T-helper 2 cell treated with Interferon-gamma antibody and Interleukin-4, amounts not matched to agents 5 μg/mL and 100 μg/mL, for 36 hours (primary cell): ENCODE measurements at regions not wholly inside any gene's neighbourhood (a gene's known extent, or its start where the extent isn't known, plus 50 kb on each side); places are given as distances from the start of the nearest gene placed in this dataset.
"Not testable (repeated sequence)": the region's sequence is repeated elsewhere in the genome, so short reads cannot be mapped to it uniquely, and the experiment has no call there.

Source experiments
- DNase-seq: peaks from one replicate; pipeline ENCODE4 v3.0.0; 2021; ENCODE audit warnings: low spot score
- H3K27ac Mint-ChIP-seq: one replicate; pipeline ENCODE4 v1.8.0; 2021; ENCODE audit warnings: mild to moderate bottlenecking, mixed read lengths
- H3K27me3 Mint-ChIP-seq: one replicate; pipeline ENCODE4 v1.8.0; 2021; ENCODE audit warnings: low read depth, mixed read lengths
- H3K36me3 Mint-ChIP-seq: one replicate; pipeline ENCODE4 v1.8.0; 2021; ENCODE audit warnings: low read depth, mixed read lengths
- H3K4me1 Mint-ChIP-seq: one replicate; pipeline ENCODE4 v1.8.0; 2021; ENCODE audit warnings: low read depth, mixed read lengths
- H3K4me3 Mint-ChIP-seq: one replicate; pipeline ENCODE4 v1.8.0; 2022; ENCODE audit warnings: mild to moderate bottlenecking, moderate library complexity, mixed read lengths
- H3K9me3 Mint-ChIP-seq: one replicate; pipeline ENCODE4 v1.8.0; 2021; ENCODE audit warnings: mixed read lengths

DNA sequence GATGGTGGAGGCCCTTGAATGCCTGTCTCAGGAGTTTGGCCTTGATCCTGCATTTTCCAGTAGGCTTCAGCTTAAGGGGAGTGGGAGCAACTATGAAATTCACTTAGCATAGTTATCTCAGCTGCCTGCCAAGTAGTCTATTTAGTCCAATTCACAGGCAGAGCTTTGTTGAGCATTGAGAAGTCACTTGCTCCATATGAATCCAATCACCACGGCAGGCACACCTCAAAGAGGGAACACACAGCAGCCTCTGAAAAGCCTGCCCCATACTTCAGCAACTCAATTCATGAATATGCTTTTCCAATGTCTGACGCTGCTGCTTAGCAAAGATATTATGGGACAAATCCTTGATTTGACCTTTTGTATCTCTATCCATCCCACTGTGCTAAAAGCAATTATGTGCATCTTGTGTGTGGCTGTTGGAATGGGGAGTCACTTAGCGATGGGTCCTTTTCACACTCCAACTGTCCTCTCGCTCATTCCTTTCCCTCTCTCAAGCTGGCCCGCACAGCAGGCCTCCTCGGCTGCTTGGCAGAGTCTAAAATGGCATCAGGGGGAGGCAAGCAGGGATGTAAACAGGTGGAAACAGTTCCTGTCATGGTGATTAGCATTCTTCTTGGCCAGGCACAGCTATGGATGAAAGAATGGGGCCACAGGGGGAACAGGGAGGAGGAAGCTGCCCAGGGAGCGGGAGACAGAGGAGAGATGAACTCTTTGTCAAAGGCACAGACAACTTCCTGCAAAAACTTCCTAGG, 56.0 kb upstream of the LRPPRC start:
- Mint-ChIP-seq H3K36me3 (no peaks in the 10 kb centered on the region), H3K27me3 (no peaks in the 10 kb centered on the region), H3K27ac (no peak overlapping the region), H3K4me1 (no peaks in the 10 kb centered on the region), H3K4me3 (no peak overlapping the region), H3K9me3 (no peaks in the 10 kb centered on the region)
- DNase-seq: no peak

DNA sequence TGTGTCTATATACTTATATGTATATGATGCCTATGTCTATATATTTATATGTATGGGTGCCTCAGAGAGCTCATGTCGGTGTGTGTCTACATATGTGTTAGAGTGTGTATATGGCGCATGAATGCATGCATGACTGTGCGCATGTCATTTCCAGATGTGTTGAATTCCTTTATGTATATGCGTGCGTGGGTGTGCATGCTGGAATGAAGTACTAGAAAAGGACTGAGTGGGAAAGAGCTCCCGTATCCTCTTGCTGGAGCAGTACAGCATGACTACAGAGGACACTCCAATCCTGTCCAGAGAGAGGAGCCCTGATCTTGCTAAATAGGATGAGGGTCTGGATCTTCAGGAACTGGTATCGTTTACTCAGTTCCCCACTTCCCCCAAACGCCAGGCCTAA, 56.8 kb upstream of the LRPPRC start:
- Mint-ChIP-seq H3K4me3 (no peak overlapping the region), H3K27ac (no peak overlapping the region), H3K36me3 (no peaks in the 10 kb centered on the region), H3K9me3 (no peaks in the 10 kb centered on the region), H3K4me1 (no peaks in the 10 kb centered on the region), H3K27me3 (no peaks in the 10 kb centered on the region)
- DNase-seq: no peak

DNA sequence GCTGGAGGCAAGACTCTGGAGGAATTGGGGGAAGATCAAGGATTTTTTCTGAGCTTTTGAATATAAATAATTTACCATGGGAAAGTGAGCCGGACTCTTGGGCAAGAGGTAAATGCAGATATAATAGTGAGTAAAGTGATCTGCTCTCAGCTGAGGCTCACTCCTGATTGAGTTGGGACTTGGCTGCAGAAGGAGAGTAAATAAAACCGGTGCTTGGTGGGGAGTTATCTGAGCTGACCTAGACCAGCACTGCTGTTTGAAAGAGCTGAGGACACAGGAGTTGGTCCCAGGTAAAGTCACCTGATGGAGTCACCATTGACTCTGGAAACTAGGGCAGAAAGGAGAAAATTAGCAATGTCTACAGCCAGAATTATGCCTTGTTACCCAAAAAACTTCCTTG, 57.3 kb upstream of the LRPPRC start:
- Mint-ChIP-seq H3K36me3 (no peaks in the 10 kb centered on the region), H3K9me3 (no peaks in the 10 kb centered on the region), H3K4me3 (no peak overlapping the region), H3K27me3 (no peaks in the 10 kb centered on the region), H3K4me1 (no peaks in the 10 kb centered on the region), H3K27ac (no peak overlapping the region)
- no peak for DNase-seq

DNA sequence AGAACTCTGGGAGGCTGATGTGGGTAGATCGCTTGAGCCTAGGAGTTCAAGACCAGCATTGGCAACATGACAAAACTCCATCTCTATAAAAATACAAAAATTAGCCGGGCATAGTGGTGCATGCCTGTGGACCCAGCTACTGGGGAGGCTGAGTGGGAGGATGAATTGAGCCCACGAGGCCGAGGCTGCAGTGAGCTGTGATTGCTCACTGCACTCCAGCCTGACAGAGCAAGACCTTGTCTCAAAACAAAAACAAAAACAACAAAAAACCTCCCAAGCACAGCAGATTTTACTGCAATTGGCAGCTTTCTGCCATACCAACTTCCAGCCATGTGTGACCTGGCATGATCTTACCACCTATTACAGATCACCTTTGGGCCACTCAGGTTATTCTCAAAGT, 57.7 kb upstream of the LRPPRC start:
- Mint-ChIP-seq H3K4me3 (no peak overlapping the region), H3K27me3 (no peaks in the 10 kb centered on the region), H3K4me1 (no peaks in the 10 kb centered on the region), H3K36me3 (no peaks in the 10 kb centered on the region), H3K27ac (no peak overlapping the region), H3K9me3 (no peaks in the 10 kb centered on the region)
- DNase-seq: no peak

DNA sequence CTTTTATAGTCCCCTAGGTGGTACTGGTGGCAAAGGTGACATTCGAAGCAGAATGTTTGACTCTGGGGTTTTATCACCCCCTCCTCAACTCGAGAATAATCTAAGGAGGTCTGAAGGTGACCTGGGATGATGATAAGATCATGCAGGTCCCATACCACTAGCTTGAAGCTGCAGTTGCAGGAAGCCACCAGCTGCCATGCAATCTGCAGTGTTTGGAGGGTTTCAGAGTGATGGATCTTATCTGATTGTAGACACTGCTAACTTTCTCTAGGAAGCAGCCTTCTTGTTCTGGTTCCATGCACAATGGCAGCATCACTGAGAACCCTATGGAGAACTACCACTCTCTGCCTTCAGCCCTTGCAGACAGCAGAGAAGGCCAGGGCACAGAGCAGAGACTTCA, 59.4 kb upstream of the LRPPRC start:
- no peak for DNase-seq
- H3K27me3 Mint-ChIP-seq: no peaks in the 10 kb centered on the region
- H3K4me1 Mint-ChIP-seq: no peaks in the 10 kb centered on the region
- no peaks in the 10 kb centered on the region for H3K36me3 Mint-ChIP-seq
- no peaks in the 10 kb centered on the region for H3K9me3 Mint-ChIP-seq
- no peak overlapping the region for H3K27ac Mint-ChIP-seq
- H3K4me3 Mint-ChIP-seq: no peak overlapping the region

DNA sequence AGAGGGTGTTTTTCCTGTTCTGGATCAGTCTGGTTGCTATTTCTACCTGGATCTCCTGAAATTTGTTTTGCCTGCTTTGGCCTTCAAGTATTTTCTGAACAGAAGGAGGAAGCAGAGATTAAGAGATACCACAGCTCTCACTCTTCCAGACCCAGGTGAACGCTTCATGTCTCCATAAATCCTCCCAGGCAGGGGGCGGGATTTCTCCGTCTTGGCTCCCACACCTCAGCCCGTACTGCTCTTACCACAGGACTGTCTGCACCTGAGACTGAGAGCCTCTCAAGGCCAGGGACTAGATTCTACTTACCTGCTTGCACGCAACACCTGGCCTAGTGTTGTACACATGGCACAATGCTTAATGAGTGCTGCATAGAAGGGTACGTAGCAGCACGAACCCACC, 59.9 kb upstream of the LRPPRC start:
- Mint-ChIP-seq H3K9me3 (no peaks in the 10 kb centered on the region), H3K27me3 (no peaks in the 10 kb centered on the region), H3K36me3 (no peaks in the 10 kb centered on the region), H3K4me3 (no peak overlapping the region), H3K4me1 (no peaks in the 10 kb centered on the region), H3K27ac (no peak overlapping the region)
- no peak for DNase-seq

DNA sequence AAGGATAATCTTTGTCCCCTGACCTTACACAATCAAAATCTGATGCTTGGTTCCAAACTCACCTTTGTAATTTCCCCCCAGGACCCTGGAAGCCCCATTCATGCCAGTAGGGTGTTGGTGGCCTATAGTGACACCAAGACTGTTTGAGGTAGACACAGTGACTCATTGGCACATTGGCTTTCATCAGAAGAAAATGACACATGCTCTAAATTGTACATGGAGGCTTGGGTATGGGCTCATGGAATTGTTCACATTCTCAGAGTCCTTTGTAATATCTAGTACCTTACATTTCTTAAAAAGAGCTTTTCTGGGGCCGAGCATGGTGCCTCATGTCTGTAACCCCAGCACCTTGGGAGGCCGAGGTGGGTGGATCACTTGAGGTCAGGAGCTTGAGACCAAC, 61.2 kb upstream of the LRPPRC start:
- Mint-ChIP-seq H3K27ac (no peak overlapping the region), H3K36me3 (no peaks in the 10 kb centered on the region), H3K4me3 (no peak overlapping the region)

DNA sequence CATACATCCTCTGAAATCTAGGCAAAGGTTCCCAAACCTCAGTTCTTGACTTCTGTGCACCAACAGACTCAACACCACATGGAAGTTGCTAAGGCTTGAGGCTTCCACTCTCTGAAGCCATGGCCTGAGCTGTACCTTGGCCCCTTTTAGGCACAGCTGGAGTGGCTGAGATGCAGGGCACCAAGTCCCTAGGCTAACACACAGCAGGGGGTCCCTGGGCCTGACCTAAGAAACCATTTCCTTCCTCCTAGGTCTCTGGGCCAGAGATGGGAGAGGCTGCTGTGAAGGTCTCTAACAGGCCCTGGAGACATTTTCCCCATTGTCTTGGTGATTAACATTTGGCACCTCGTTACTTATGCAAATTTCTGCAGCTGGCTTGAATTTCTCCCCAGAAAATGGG, 64.5 kb upstream of the LRPPRC start:
- not testable (repeated sequence) for H3K27ac Mint-ChIP-seq, H3K4me1 Mint-ChIP-seq, H3K4me3 Mint-ChIP-seq, H3K9me3 Mint-ChIP-seq, DNase-seq, H3K27me3 Mint-ChIP-seq, H3K36me3 Mint-ChIP-seq

More for the DNA sequence above, 61.2 kb upstream of the LRPPRC start:
- no peaks in the 10 kb centered on the region for H3K4me1 Mint-ChIP-seq
- H3K27me3 Mint-ChIP-seq: no peaks in the 10 kb centered on the region
- no peak for DNase-seq
- no peaks in the 10 kb centered on the region for H3K9me3 Mint-ChIP-seq

DNA sequence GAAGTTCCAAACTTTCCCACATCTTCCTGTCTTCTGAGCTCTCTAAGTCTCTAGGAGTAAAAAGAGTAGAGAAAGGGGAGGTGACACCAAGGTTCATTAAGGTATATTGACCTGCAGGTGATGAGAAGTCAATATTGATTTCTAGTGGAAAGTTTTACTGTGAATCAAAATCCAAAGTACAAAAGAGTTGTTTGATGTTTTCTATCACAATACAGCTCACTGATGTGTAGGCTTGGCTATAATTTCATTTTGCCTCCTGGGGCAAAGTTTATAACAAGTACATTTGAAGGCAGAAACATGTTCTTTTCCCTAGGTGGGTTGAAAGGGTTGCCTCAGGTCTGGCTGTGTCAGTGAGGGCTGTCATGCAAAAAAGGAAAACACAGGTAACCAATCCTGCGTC, 65.2 kb upstream of the LRPPRC start:
- DNase-seq: no peak
- Mint-ChIP-seq H3K4me3 (no peak overlapping the region), H3K9me3 (no peaks in the 10 kb centered on the region), H3K27me3 (peaks cover 2% of the 10 kb centered on the region), H3K4me1 (no peaks in the 10 kb centered on the region), H3K27ac (no peak overlapping the region), H3K36me3 (no peaks in the 10 kb centered on the region)

DNA sequence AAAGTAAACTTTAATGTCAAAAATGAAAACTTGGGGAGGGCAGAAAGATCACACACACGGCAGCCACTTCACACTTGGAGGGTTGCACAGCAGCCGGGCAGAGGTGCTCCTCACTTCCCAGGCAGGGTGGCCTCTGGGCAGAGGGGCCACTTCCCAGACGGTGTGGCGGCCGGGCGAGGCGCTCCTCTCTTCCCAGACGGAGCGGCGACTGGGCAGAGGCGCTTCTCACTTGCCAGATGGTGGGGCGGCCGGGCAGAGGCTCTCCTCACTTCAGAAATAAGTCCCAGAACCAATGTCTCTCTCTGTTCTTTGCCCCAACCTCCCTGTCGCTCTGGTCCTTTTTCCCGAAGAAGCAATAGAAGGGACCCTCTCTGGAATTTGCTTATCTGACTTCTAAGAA, 65.7 kb upstream of the LRPPRC start:
- Mint-ChIP-seq H3K27ac (no peak overlapping the region), H3K4me1 (no peaks in the 10 kb centered on the region), H3K36me3 (no peaks in the 10 kb centered on the region), H3K9me3 (no peaks in the 10 kb centered on the region), H3K27me3 (peaks cover 2% of the 10 kb centered on the region), H3K4me3 (no peak overlapping the region)
- no peak for DNase-seq

DNA sequence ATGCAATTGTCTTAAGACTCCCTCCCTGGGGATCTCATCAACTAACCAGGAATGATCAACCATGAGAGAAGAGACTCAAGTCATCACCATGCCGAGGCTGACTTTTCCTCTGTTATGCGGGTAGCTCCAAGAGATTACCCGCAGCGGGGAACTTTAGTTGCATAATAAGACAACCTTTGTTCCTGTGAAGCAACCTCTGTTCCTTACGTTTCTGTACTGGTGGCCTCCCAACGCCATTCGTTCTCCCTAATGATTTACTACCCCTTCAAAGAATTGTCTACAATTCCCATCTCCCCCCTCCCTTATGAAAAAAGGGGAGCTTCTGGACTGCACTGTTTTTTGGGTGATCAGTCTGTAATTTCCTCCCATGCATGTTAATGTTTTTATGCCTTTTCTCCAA, 66.1 kb upstream of the LRPPRC start:
- Mint-ChIP-seq H3K27me3 (peaks cover 2% of the 10 kb centered on the region), H3K4me1 (no peaks in the 10 kb centered on the region), H3K36me3 (no peaks in the 10 kb centered on the region), H3K27ac (no peak overlapping the region), H3K9me3 (no peaks in the 10 kb centered on the region), H3K4me3 (no peak overlapping the region)
- DNase-seq: no peak

DNA sequence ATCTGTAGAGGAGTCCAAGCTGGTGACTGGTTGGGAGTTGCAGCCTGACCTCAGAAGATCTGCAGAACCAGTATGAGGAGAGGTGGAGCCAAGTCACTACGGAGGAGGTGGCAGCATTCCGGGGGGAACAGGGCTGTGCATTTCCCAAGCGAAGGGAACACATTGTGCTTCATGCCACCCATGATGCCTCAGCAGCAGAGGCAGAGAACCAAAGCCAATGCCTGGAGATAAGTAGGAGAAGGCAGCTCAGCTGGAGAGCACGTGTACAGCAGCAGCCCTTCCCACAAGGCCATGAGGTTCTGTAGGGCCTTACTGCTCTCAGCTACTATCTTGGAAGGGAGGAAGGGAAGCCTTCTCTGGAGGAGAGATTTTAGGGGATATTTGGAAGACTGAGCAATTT, 67.2 kb upstream of the LRPPRC start:
- Mint-ChIP-seq H3K4me3 (no peak overlapping the region), H3K36me3 (no peaks in the 10 kb centered on the region), H3K27me3 (peaks cover 2% of the 10 kb centered on the region), H3K27ac (no peak overlapping the region), H3K9me3 (no peaks in the 10 kb centered on the region), H3K4me1 (no peaks in the 10 kb centered on the region)
- DNase-seq: no peak

DNA sequence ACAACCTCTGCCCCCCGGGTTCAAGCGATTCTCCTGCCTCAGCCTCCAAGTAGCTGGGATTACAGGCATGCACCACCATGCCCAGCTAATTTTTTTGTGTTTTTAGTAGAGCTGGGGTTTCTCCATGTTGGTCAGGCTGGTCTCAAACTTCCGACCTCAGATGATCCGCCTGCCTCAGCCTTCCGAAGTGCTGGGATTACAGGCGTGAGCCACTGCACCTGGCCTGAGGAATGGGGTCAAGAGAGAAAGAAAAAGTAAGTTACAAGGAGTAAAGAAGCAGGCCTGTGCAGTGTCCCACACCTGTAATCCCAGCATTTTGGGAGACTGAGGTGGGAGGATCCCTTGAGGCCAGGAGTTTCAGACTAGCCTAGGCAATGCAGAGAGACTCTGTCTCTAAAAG, 68.5 kb upstream of the LRPPRC start:
- not testable (repeated sequence) for DNase-seq, H3K27me3 Mint-ChIP-seq, H3K36me3 Mint-ChIP-seq, H3K4me1 Mint-ChIP-seq, H3K4me3 Mint-ChIP-seq, H3K27ac Mint-ChIP-seq, H3K9me3 Mint-ChIP-seq

DNA sequence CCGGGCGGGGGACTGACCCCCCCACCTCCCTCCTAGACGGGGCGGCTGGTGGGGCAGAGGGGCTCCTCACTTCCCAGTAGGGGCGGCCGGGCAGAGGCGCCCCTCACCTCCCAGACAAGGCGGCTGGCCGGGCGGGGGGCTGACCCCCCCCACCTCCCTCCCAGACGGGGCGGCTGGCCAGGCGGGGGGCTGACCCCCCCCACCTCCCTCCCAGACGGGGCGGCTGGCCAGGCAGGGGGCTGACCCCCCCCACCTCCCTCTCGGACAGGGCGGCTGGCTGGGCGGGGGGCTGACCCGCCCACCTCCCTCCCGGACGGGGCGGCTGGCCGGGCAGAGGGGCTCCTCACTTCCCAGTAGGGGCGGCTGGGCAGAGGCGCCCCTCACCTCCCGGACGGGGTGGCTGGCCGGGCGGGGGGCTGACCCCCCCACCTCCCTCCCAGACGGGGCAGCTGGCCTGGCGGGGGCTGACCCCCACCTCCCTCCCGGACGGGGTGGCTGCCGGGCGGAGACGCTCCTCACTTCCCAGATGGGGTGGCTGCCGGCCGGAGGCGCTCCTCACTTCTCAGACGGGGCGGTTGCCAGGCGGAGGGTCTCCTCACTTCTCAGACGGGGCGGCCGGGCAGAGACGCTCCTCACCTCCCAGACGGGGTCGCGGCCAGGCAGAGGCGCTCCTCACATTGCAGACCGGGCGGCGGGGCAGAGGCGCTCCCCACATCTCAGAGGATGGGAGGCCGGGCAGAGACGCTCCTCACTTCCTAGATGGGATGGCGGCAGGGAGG, 71.4 kb upstream of the LRPPRC start:
- not testable (repeated sequence) for H3K4me1 Mint-ChIP-seq, H3K27ac Mint-ChIP-seq, H3K27me3 Mint-ChIP-seq, DNase-seq, H3K9me3 Mint-ChIP-seq, H3K4me3 Mint-ChIP-seq, H3K36me3 Mint-ChIP-seq

DNA sequence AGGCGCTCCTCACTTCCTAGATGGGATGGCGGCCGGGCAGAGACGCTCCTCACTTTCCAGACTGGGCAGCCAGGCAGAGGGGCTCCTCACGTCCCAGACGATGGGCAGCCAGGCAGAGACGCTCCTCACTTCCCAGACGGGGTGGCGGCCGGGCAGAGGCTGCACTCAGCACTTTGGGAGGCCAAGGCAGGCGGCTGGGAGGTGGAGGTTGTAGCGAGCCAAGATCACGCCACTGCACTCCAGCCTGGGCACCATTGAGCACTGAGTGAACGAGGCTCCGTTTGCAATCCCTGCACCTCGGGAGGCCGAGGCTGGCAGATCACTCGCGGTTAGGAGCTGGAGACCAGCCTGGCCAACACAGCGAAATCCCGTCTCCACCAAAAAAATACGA, 72.0 kb upstream of the LRPPRC start:
- not testable (repeated sequence) for H3K9me3 Mint-ChIP-seq, DNase-seq, H3K4me1 Mint-ChIP-seq, H3K36me3 Mint-ChIP-seq, H3K4me3 Mint-ChIP-seq, H3K27me3 Mint-ChIP-seq, H3K27ac Mint-ChIP-seq
